ENCODE measurements at regions not wholly inside any gene's neighbourhood (a gene's known extent, or its start where the extent isn't known, plus 50 kb on each side); places are given as distances from the start of the nearest gene placed in this dataset.

- no peak for ATAC-seq
- H3K36me3 ChIP-seq (ENCODE audit: low read depth): no peaks in the 10 kb centered on the region
- H3K4me3 ChIP-seq: no peak overlapping the region
- intact Hi-C loops (cut with DNase I, micrococcal nuclease): no loop called here
- no peak for TF ChIP-seq CTCF (IDR thresholded peaks at IDR 0.05)
- DNase-seq: no peak
- peaks cover 3% of the 10 kb centered on the region for H3K4me1 ChIP-seq (ENCODE audit: low read depth)
- H3K9me3 ChIP-seq: no peaks in the 10 kb centered on the region
Measured at GRCh38 chr14:53610947-53611346, 345.7 kb downstream of the BMP4 start.

- no peak for TF ChIP-seq CTCF (IDR thresholded peaks at IDR 0.05)
- Histone ChIP-seq H3K36me3 (ENCODE audit: low read depth) (no peaks in the 10 kb centered on the region), H3K4me1 (ENCODE audit: low read depth) (peaks cover 3% of the 10 kb centered on the region), H3K9me3 (no peaks in the 10 kb centered on the region), H3K4me3 (no peak overlapping the region)
- ATAC-seq (no peak), DNase-seq (no peak)
- intact Hi-C loops (cut with DNase I, micrococcal nuclease): no loop called here
Measured at GRCh38 chr14:53609009-53609408, 347.6 kb downstream of the BMP4 start.

- peak; percentile 59 to 72 (median 65) for DNase-seq
- intact Hi-C loops (cut with DNase I, micrococcal nuclease): no loop called here
- H3K4me1 ChIP-seq (ENCODE audit: low read depth): no peaks in the 10 kb centered on the region
- TF ChIP-seq CTCF (IDR thresholded peaks at IDR 0.05): no peak
- no peaks in the 10 kb centered on the region for H3K9me3 ChIP-seq
- H3K4me3 ChIP-seq: no peak overlapping the region
- no peaks in the 10 kb centered on the region for H3K36me3 ChIP-seq (ENCODE audit: low read depth)
- peak; percentile 99 for ATAC-seq
Measured at GRCh38 chr14:53608369-53608768, 348.3 kb downstream of the BMP4 start.

- DNase-seq: no peak
- Histone ChIP-seq H3K36me3 (ENCODE audit: low read depth) (no peaks in the 10 kb centered on the region), H3K9me3 (no peaks in the 10 kb centered on the region), H3K4me3 (no peak overlapping the region), H3K4me1 (ENCODE audit: low read depth) (no peaks in the 10 kb centered on the region)
- no peak for TF ChIP-seq CTCF (IDR thresholded peaks at IDR 0.05)
- ATAC-seq: no peak
- intact Hi-C loops (cut with DNase I, micrococcal nuclease): no loop called here
Measured at GRCh38 chr14:53606203-53606602, 350.4 kb downstream of the BMP4 start.

GRCh38 chr14:53605562-53605961 is 351.1 kb downstream of the BMP4 start:
- Histone ChIP-seq H3K4me1 (ENCODE audit: low read depth) (no peaks in the 10 kb centered on the region), H3K36me3 (ENCODE audit: low read depth) (no peaks in the 10 kb centered on the region), H3K4me3 (no peak overlapping the region), H3K9me3 (no peaks in the 10 kb centered on the region)
- intact Hi-C loops (cut with DNase I, micrococcal nuclease): no loop called here
- no peak for ATAC-seq
- no peak for TF ChIP-seq CTCF (IDR thresholded peaks at IDR 0.05)
- DNase-seq: no peak

- intact Hi-C loops (cut with DNase I, micrococcal nuclease): no loop called here
- Histone ChIP-seq H3K9me3 (no peaks in the 10 kb centered on the region), H3K4me3 (no peak overlapping the region), H3K36me3 (ENCODE audit: low read depth) (no peaks in the 10 kb centered on the region), H3K4me1 (ENCODE audit: low read depth) (no peaks in the 10 kb centered on the region)
- no peak for TF ChIP-seq CTCF (IDR thresholded peaks at IDR 0.05)
- ATAC-seq (no peak), DNase-seq (no peak)
Measured at GRCh38 chr14:53603994-53604393, 352.6 kb downstream of the BMP4 start.

All from mucosa of descending colon (tissue), 3 donors.